Right ventricle myocardium superior (tissue), 1 donor: ENCODE measurements at regions not wholly inside any gene's neighbourhood (a gene's known extent, or its start where the extent isn't known, plus 50 kb on each side); places are given as distances from the start of the nearest gene placed in this dataset.
"Not testable (repeated sequence)": the region's sequence is repeated elsewhere in the genome, so short reads cannot be mapped to it uniquely, and the experiment has no call there.

Source experiments
- ATAC-seq: fragments of 200-7000 bp; cut with Tn5 transposase; one replicate; pipeline ENCODE4 v1.9.1; 2020; ENCODE audit warnings: mild to moderate bottlenecking; ENCODE audit not compliant: poor library complexity
- DNase-seq: peaks from one replicate; pipeline ENCODE4 v3.0.0-alpha.2; 2020
- intact Hi-C: fragments of 100-400 bp; cut with DNase I; formaldehyde crosslinking; loops from one replicate; pipeline ENCODE4 v1.11.2; 2022
- donor health status: DM: no; HTN: yes; CAD: no; lungs with severe emphysema.

DNA sequence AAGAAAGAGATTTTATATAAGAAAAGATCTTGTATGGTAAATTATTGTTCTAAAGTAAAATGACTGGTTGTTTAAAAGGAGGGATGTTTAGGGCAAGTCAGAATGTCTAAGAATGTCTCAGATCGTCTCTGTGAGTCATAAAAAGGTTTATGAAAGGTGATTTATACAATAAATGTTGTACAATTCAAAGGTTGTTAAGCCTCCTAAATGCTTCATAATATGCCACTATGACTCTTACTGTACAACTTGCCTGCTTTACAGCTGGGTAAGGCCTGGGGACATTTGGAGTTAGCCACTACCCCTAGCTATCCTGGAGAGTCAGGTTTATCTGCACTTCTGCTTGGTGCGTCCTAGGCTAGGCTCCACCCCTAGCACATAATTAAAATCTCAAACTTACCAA lies 927.4 kb downstream of the FSCB start:
- intact Hi-C loops = no loop called here
- DNase-seq = no peak
- no peak for ATAC-seq

DNA sequence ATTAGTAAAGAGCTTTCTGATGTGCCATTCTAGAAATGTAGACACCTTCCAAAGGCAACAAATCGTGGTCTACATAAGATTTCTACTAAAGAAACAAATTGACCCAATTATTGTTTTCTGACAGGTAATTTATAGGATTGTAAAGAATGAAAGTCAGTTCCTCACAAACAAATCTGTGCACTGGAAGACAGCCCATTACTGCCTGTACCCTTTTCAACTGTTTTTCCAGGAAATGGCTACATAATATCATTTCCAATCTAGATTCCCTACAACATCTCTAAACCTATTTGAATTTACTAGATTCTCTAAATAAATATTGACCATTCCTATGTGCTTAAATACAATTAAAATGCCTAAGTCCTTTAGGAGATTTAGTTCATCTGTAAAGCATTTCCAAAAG lies 939.1 kb downstream of the FSCB start:
- DNase-seq (no peak), ATAC-seq (no peak)
- intact Hi-C loops = no loop called here

DNA sequence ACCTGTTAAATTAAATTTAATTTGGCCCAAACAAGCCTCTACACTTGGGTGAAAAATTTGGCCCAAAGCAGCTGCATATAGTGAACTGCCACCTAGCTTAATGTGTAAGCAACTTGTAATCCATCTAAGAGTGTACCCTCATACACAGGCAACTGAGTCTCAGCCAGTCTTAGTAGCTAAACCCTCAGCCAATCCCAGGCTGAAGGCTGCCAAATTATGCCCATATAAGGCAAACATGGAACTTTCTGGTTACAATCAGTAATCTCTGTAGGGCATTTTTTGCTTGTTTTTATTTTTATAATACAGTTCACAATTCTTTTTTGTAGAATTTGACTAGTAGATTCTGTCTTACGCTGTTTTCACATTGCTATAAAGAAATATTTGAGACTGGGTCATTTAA lies 958.7 kb downstream of the FSCB start:
- no peak for DNase-seq
- ATAC-seq = no peak
- intact Hi-C loops = no loop called here

DNA sequence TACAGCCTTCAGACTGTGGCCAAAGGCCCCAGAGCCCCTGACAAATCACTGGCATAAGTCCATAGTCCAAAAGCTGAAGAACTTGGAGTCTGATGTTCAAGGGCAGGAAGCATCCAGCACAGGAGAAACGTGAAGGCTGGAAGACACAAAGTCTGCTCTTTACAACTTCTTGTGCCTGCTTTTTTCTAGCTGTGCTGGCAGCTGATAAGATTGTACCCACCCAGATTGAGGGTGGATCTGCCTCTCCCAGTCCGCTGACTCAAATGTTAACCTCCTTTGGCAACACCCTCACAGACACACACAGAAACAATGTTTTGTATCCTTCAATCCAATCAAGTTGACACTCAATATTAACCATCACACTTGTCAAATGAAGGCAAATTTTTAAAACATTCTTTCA lies 959.5 kb downstream of the FSCB start:
- DNase-seq, ATAC-seq, intact Hi-C loops: not testable (repeated sequence)

DNA sequence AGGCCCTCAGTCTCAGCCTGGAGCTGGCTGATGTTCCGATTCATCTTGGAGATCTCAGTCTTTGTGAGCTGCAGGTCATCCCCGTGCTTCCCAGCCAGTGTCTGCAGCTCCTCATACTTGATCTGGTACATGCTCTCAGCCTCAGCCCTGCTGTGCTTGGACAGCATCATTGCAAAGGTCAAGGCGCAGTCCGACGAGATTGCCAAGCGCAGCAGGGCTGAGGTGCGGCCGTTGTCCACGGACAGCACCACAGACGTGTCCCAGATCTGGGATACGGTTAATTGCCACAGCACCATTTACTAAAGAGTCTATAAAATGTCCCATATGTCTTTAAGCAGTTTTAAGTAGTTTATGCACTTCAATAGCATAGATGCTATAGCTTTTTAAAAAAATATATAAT lies 965.7 kb downstream of the FSCB start:
- intact Hi-C loops = no loop called here
- ATAC-seq = no peak
- DNase-seq = no peak

DNA sequence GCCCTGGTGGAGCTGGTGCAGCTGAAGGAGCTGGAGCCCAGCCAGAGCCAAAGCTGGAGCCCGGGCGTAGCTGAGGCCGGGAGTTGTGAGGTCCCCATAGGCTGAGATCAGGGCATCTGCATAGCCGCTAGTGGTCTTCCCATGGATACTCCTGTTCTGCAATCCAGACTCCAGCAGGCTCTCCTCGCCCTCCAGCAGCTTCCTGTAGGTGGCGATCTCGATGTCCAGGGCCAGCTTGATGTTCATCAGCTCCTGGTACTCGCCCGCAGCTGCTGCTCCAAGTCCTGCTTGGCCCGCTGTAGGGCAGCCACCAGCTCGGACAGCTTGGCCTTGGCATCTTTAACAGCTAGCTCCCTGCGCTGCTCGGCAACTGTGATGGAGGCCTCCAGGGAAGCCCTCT lies 966.1 kb downstream of the FSCB start:
- intact Hi-C loops = no loop called here
- no peak for DNase-seq
- ATAC-seq = no peak

DNA sequence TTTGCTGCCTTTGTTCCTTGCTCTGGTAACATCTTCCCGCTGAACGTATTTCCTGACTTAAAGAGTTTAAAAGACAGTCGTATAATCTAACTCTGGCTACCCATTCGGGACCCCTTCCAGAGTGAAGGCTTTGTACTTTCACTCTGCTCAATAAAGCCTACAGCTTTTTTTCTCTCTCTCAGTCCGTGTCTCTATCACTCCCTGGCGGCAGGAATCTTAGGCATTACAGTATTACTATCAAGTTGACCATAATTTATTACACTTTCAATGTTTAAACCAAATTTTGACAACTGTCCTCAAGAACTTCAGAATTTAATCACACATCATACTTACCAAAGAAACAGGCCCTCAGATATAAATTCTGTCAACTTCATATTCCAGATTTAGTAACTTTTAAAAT lies 967.9 kb downstream of the FSCB start:
- ATAC-seq = no peak
- no peak for DNase-seq

DNA sequence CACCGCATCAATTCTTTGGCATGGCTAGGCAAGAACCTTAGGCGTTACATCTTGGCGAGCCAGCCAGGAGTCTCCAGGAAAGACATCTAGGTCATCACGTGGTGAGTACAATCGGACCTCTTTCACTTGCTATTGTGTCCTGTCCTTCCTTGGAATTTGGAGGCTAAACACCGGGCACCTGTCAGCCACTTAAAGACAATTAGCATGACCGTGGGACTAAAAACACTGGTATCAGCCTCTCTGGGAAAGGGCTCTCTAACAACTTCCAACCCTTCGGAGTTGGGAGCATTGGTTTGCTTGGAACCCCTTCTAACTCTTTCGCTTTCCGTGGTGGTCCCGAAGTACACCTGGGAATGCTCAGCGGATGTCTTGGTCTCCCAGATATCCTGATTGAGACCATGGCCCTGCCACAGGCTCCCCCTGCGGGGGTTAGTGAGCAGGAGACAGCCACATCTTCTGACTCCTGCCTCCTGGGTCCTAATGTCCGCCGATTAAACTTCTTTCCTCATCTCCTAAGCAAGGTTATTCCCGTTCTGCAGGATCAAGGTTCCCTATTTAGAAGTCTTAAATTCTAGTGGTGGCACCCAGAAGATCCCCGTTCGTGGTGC lies 971.7 kb downstream of the FSCB start:
- ATAC-seq (no peak), DNase-seq (no peak)
- intact Hi-C loops = no loop called here

More for the DNA sequence above, 967.9 kb downstream of the FSCB start:
- intact Hi-C loops = no loop called here

DNA sequence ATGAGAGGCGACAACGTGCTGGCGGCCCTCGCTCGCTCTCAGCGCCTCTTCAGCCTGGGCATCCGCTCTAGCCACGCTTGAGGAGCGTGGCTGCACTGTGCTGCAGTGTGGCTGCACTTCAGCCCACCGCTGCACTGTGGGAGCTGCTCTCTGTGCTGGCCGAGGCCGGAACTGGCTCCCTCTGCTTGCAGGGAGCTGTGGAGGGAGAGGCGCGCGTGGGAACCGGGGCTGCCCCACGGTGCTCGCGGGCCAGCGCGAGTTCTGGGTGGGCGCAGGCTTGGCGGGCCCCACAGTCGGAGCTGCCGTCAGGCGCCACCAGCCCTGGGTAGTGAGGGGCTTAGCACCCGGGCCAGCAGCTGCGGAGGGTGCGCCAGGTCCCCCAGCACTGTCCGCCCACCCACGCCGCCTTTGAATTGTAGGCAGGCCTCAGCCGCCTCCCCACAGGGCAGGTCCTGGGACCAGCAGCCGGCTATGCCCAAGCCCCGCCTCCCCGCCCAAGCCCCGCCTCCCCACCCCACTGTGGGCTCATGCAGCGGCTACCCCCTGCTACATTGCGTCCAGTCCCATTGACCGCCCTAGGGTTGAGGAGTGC lies 974.2 kb downstream of the FSCB start:
- ATAC-seq (no peak), DNase-seq (no peak)
- intact Hi-C loops = no loop called here

DNA sequence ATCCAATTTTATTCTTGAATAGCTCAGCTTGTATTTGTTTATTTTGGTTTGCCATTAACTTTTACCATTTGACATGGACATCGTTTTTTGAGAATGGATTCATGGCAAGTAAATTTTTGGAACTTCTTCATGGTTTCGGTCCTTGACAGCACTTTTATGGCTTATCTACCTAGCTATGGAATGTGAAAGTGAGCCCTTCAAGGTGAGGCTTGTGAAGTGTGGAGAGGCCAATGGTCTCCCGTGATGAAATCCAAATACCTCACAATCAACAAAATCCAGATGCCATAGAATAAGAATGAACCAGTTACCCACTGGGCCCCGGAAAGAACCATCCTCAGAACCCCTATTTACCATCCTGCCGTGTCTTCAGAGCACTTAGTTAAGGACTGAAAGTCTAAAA lies 978.8 kb downstream of the FSCB start:
- intact Hi-C loops = no loop called here
- no peak for ATAC-seq
- DNase-seq = no peak

DNA sequence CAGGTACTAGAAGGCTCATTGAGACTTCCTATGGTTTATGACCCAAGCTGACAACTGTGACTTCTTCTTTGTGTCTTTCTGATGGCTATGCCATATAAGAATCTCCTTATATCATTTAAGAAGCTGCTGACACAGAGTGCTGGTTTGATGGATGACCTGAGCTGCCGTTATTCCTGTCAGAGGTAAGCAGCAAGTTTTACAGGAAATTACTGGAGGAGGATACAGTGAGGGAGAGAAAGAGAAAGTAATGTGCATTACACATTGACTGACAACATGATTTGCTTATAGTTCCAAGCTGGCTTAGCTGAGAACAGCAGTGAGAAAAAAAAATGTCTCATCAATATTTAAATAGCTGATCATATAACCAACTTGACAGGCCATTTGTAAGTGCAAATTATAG lies 981.4 kb downstream of the FSCB start:
- DNase-seq (no peak), ATAC-seq (no peak)
- intact Hi-C loops = no loop called here

DNA sequence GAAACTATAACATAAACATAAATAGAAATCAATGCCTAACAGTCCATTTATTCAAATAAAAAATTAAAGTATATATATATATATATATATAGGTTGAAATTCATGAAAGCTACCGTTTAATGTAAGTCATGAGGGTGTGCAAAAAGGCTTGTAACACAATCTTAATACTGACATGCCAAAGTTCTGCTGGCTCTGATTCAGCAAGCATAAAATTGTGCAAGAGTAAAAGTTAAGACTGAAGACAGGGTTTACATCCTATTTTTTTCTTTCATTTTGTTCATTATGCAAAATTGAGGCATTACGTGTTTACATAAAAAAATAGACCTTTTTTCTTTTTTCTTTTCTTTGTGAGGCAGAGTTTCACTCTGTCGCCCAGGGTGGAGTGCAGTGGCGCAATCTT lies 984.2 kb downstream of the FSCB start:
- intact Hi-C loops = no loop called here
- no peak for DNase-seq
- ATAC-seq = no peak

DNA sequence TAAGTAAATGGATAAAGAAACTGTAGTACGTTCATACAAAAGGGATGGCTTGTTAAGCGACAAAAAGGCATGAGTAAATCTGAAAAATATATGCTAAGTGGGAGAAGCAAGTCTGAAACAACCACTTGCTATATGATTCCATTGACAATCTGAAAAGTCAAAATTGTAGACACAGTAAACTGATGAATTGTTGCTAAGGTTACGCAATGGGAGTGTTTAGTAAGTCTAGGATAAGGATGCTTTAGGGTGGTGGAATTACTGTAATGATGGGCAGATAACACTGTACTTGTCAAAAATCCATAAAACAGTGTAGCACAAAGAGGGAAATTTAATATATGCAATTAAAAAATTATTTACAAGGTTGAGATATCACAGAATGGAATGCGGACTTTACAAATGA lies 984.9 kb downstream of the FSCB start:
- intact Hi-C loops = no loop called here
- ATAC-seq (no peak), DNase-seq (no peak)

DNA sequence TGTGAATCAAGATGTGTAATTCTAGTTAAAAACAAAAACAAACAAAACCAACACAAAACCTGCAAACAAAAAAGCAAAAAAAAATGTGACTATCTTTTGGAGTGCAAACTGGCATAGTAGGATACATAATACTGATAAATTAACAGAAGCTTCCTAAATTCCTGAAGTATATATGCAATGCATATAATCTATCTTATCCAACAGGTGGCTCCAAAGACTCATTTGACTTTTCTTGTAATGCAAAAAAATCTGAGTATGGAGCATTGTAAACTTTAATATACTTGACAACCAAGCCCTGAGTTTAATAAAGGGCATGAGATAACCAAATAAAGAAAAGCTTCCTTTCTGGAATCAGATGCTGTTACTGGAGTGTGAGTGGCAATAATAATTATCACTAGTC lies 1003.6 kb downstream of the FSCB start:
- intact Hi-C loops = no loop called here
- DNase-seq (no peak), ATAC-seq (no peak)

DNA sequence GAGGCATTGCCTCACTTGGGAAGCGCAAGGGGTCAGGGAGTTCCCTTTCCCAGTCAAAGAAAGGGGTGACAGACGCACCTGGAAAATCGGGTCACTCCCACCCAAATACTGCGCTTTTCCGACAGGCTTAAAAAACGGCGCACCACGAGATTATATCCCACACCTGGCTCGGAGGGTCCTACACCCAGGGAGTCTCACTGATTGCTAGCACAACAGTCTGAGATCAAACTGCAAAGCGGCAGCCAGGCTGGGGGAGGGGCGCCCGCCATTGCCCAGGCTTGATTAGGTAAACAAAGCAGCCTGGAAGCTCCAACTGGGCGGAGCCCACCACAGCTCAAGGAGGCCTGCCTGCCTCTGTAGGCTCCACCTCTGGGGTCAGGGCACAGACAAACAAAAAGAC lies 1014.7 kb downstream of the FSCB start:
- DNase-seq, ATAC-seq, intact Hi-C loops: not testable (repeated sequence)

DNA sequence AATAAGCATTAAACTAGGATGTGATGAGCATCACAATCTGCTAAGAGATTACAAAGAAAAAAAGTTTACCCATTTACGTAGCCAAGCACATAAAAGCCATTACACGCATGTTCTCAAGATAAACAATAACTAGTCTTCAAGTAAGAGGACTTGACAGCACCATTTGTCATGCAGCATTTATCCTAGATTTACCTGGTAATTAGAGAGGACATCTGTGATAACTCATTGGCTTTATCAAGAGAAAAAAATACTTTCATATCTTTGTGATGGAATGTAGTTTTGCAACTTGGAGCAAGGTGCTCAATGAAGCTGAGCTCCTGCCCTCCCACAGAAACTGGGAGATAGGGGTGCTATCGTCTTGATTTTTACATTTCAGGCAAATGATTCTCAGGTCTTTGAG lies 1023.7 kb downstream of the FSCB start:
- intact Hi-C loops = no loop called here
- no peak for ATAC-seq
- DNase-seq = no peak

DNA sequence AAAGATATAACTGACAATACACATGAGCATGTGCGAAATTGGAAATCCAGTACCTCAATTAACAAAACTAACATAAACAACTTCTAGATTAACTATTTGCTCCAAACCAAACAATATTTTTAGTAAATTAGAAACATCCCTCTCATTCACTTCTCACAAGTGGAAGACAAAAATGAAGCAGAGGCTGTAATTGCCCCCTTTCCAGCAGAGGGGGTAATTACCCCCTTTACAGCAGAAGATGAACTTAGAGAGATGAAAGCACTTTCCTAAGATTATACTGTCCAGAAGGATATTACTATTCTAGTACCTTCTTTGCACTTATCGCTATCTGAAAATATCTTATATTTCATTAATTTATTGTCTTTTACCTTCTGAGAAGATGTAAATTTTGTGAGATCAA lies 1025.2 kb downstream of the FSCB start:
- no peak for DNase-seq
- intact Hi-C loops = no loop called here
- no peak for ATAC-seq

DNA sequence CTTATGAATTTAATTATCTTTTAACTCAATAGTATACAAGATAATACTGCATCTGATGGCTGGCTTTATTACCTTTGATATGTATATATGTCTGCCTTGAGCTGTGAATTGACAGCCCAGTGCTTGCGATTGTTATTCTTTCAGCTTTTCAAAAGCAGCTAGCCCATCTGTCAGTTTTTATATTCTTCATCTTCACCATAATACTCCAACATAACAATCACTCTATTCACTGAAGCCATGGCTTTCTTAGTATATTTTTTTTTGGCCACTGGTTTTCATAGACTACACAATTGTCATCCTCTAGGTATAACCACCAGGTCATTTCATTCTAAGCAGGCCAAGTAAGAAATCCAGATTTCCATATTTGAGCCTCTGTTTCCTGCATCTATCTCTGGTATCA lies 1026.1 kb downstream of the FSCB start:
- ATAC-seq (no peak), DNase-seq (no peak)
- intact Hi-C loops = no loop called here

DNA sequence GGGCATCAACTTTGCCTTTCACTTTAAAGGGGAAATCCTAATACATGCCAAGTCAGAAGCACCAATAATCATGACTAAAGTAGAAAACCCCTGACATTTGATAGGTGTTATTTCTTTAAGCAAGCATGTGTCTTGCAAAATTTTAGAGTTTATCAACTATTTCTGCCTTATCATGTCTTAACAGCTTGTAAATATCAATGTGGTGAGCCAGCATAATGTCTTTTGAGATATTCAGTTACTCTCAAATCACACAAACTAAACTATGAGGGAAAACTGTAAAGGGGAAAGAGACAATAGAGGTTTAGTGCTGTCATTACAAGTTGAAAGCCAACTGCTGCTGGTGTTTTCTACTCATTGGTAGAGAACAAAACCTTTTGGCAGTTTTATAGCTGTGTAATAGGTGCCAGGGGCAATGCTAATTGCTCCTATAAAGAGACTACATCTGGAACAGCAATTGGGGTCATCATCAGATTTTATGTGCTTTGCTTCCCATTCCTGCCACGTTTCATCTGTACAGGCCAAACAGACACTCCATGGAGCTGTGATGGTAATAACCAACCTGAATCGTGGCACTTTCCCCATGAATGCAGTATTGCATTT lies 1027.4 kb downstream of the FSCB start:
- no peak for ATAC-seq
- intact Hi-C loops = no loop called here

DNA sequence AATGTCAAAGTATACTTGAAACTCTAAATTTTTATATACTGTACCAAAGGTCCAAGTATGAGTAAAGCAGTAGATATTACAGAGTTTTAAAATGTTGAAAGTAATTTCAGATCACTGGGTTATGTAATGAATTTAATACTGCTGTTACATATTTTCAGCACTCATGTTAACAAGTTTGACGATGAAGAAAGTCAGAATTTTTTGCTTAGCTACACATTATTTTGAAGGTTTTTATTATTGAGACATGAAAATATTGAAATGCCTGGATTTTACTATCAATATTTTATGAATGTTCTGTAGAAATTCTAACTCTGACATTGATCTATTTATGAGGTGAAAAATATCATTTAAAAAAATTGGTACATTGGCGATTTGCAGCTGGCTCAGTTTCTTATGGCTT lies 1030.3 kb downstream of the FSCB start:
- ATAC-seq = no peak
- intact Hi-C loops = no loop called here
- no peak for DNase-seq

More for the DNA sequence above, 1027.4 kb downstream of the FSCB start:
- DNase-seq = no peak

DNA sequence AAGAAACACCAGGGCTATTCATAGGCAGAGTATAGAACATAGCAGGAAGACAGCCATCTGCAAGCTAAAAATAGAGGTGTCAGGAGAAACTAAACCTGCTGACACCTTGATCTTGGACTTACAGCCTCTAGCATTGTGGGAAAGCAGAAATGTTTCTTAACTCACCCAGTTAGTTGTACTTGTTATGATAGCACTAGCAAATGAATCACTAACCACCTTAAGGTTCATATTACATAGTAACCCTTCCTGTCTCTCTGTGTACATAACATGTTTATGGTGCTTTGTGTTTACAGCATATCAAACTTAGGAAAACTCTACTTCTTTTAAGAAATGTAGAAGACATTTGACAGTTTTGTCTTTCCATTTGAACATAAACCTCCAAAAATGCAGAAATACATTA lies 1031.3 kb downstream of the FSCB start:
- intact Hi-C loops = no loop called here
- ATAC-seq = no peak
- DNase-seq = no peak
